ENCODE measurements at regions not wholly inside any gene's neighbourhood (a gene's known extent, or its start where the extent isn't known, plus 50 kb on each side); places are given as distances from the start of the nearest gene placed in this dataset.

DNA sequence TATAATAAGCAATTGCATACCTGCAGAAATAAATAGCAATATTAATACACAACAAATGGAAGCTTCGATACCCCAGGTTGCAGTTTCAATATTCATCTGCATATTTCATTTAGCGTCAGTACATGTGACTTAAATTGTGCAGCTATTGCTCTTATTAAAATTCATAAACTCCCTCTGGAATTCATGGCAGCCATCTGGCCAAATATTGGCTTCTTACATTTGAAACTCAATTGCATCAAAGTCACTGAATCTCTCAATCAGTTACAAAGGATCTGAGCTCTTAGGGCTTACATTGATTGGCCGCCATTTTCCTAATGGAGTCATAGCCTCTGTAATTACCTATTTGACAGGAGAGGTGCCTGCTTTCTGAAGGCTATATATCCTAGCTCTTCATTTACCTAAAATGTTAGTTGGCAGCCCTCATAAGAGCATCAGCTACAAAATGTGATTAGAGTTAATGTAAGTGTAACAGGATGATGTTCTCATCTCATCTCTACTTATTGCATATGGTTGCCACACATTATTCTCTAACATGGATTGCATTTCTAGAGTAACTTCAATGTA, 453.5 kb downstream of the CAAP1 start:
- H3K27me3 ChIP-seq = no peaks in the 10 kb centered on the region
- TF ChIP-seq POLR2AphosphoS5 (IDR thresholded peaks at IDR 0.05) = no peak
- TF ChIP-seq POLR2A (IDR thresholded peaks at IDR 0.05) = no peak
- TF ChIP-seq, protein P1, sequence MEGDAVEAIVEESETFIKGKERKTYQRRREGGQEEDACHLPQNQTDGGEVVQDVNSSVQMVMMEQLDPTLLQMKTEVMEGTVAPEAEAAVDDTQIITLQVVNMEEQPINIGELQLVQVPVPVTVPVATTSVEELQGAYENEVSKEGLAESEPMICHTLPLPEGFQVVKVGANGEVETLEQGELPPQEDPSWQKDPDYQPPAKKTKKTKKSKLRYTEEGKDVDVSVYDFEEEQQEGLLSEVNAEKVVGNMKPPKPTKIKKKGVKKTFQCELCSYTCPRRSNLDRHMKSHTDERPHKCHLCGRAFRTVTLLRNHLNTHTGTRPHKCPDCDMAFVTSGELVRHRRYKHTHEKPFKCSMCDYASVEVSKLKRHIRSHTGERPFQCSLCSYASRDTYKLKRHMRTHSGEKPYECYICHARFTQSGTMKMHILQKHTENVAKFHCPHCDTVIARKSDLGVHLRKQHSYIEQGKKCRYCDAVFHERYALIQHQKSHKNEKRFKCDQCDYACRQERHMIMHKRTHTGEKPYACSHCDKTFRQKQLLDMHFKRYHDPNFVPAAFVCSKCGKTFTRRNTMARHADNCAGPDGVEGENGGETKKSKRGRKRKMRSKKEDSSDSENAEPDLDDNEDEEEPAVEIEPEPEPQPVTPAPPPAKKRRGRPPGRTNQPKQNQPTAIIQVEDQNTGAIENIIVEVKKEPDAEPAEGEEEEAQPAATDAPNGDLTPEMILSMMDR (IDR thresholded peaks at IDR 0.05) = no peak
- H3K36me3 ChIP-seq = no peaks in the 10 kb centered on the region
- DNase-seq (ENCODE audit: low spot score in 2 of 2) = no peak
- intact Hi-C loops (cut with DNase I; ENCODE audit: low total_unique reads) = no loop called here
- no peaks in the 10 kb centered on the region for H3K9me3 ChIP-seq
- no peak overlapping the region for H3K27ac ChIP-seq
- H3K4me3 ChIP-seq = no peak overlapping the region
- no peaks in the 10 kb centered on the region for H3K4me1 ChIP-seq

DNA sequence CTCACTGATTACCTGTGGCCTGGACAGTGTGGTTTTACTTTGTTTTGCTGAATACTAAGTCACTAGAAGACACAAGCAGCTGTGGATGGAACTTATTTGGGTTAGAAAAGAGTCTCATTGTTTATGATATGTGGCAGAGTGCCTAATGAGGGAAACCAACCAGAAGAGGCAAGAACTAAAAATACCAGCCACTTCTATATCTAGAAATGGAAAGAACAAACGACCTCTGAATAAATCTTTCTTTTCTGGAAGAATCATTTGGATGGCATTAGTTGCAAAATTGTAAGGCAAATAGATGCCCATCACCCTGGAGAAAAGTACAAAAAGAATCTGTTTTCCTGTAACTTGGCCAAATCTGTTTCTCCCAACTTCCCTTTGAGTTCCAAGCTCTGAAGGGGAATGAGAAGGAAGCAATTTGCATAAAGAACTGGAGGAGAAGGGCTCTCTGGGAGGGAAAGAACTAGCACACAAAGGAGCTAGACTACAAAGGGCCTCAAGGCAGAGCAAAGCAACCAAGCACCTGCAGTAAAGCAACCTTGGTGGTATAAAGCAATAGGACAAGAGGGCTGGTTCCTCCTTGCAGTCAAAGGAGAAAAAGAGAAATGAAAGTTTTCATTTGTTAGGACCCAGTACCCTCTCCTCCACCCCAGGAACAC, 455.4 kb downstream of the CAAP1 start:
- H3K4me3 ChIP-seq = no peak overlapping the region
- DNase-seq (ENCODE audit: low spot score in 2 of 2) = no peak
- intact Hi-C loops (cut with DNase I; ENCODE audit: low total_unique reads) = no loop called here
- H3K27me3 ChIP-seq = no peaks in the 10 kb centered on the region
- H3K36me3 ChIP-seq = no peaks in the 10 kb centered on the region
- H3K9me3 ChIP-seq = no peaks in the 10 kb centered on the region
- H3K4me1 ChIP-seq = no peaks in the 10 kb centered on the region
- no peak overlapping the region for H3K27ac ChIP-seq
- TF ChIP-seq, protein P1 (IDR thresholded peaks at IDR 0.05) = no peak
- TF ChIP-seq POLR2A (IDR thresholded peaks at IDR 0.05) = no peak
- no peak for TF ChIP-seq POLR2AphosphoS5 (IDR thresholded peaks at IDR 0.05)

DNA sequence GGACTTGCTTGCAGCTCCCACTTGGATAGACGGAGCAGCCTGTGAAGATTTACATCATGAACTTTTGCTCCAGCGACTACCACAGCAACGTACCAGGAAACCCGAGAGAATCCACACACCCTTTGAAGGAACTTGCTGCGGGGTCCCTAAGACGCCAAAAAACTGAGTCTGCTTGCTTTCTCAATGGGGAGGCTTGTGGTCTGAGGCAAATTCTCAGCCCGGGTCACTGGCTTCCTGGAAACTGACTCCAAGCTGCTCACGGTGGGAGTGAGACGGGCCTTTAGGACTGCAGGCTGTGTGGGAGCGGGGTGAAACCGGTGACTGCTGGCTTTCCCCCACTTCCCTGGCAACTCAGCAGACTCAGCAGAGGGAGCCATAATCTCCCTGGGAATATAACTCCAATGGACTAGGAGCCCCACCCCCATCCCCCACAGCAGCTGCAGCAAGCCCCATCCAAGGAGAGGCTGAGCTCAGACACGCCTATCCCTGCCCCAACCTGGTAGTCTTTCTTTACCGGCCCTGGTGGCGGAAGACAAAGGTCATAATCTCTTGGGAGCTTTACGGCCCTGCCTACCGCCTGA, 466.0 kb downstream of the CAAP1 start:
- Histone ChIP-seq H3K27ac (no peak overlapping the region), H3K36me3 (no peaks in the 10 kb centered on the region), H3K4me3 (no peak overlapping the region), H3K27me3 (no peaks in the 10 kb centered on the region), H3K4me1 (no peaks in the 10 kb centered on the region), H3K9me3 (peaks cover 0 to 3% of the 10 kb centered on the region in 2 donors)
- no peak for TF ChIP-seq POLR2AphosphoS5 (IDR thresholded peaks at IDR 0.05)
- TF ChIP-seq POLR2A (IDR thresholded peaks at IDR 0.05) = no peak
- TF ChIP-seq, protein P1 (IDR thresholded peaks at IDR 0.05) = no peak
- intact Hi-C loops (cut with DNase I; ENCODE audit: low total_unique reads) = no loop called here
- DNase-seq (ENCODE audit: low spot score in 2 of 2) = no peak

DNA sequence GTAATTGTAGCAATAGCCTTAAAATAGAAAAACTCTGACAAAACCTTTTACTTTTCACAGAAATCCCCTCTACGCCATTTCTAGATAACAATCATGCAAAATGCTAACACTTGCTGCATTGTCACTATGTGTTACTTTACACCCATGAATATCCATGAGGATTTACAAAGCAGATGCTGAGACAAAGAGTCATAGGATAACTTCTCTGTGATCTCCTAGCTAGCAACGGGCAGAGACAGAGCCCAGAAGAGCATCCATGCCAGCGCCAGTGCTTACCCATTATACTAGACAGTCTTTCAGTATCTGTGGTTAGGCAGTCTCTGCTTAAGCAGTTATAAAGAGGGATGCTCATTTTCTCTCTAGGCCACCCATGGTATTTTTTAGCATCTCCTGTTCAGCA, 474.1 kb downstream of the CAAP1 start:
- Histone ChIP-seq H3K9me3 (no peaks in the 10 kb centered on the region), H3K4me3 (no peak overlapping the region), H3K27ac (no peak overlapping the region), H3K36me3 (no peaks in the 10 kb centered on the region), H3K4me1 (no peaks in the 10 kb centered on the region), H3K27me3 (no peaks in the 10 kb centered on the region)
- intact Hi-C loops (cut with DNase I; ENCODE audit: low total_unique reads) = no loop called here
- DNase-seq (ENCODE audit: low spot score in 2 of 2) = no peak
- no peak for TF ChIP-seq POLR2A (IDR thresholded peaks at IDR 0.05)
- TF ChIP-seq, protein P1 (IDR thresholded peaks at IDR 0.05) = no peak
- no peak for TF ChIP-seq POLR2AphosphoS5 (IDR thresholded peaks at IDR 0.05)

DNA sequence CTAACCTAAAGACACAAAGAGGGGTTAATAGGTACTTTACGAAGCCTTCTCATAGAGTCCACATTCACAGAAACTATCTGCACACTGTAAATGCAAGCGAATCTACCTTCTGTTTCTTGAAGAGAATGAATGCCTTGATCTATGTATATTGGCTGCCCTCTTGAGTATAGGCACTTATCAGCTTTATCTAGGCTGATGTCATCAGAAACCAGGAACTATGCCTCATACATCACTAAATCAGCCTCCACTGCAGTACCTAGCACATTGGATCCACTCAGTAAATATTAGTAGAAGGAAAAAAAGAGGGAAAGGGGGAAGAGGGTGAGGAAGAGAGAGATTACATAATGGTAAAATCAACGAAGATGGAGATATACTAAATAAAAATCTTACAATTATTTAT, 477.1 kb downstream of the CAAP1 start:
- no peaks in the 10 kb centered on the region for H3K36me3 ChIP-seq
- no peaks in the 10 kb centered on the region for H3K9me3 ChIP-seq
- H3K27me3 ChIP-seq = no peaks in the 10 kb centered on the region
- no peaks in the 10 kb centered on the region for H3K4me1 ChIP-seq
- no peak for DNase-seq (ENCODE audit: low spot score in 2 of 2)
- intact Hi-C loops (cut with DNase I; ENCODE audit: low total_unique reads) = no loop called here
- H3K4me3 ChIP-seq = no peak overlapping the region
- TF ChIP-seq POLR2A (IDR thresholded peaks at IDR 0.05) (no peak), POLR2AphosphoS5 (IDR thresholded peaks at IDR 0.05) (no peak)
- TF ChIP-seq, protein P1 (IDR thresholded peaks at IDR 0.05) = no peak
- H3K27ac ChIP-seq = no peak overlapping the region

Data from breast epithelium (tissue), 4 donors.